ENCODE measurements at regions not wholly inside any gene's neighbourhood (a gene's known extent, or its start where the extent isn't known, plus 50 kb on each side); places are given as distances from the start of the nearest gene placed in this dataset.

- no peak for TF ChIP-seq CTCF (IDR thresholded peaks at IDR 0.05; ENCODE audit: insufficient read depth, low read depth, low read length)
- no peak for TF ChIP-seq EZH2 (IDR thresholded peaks at IDR 0.05; ENCODE audit: insufficient read depth, low read length)
Measured at GRCh38 chr22:26842103-26842502, 184.7 kb downstream of the MIAT start.

All from astrocyte (in vitro differentiated cells and primary cell).